ENCODE measurements at regions not wholly inside any gene's neighbourhood (a gene's known extent, or its start where the extent isn't known, plus 50 kb on each side); places are given as distances from the start of the nearest gene placed in this dataset.

GRCh38 chrX:121122332-121122731 is 74.9 kb downstream of the GLUD2 start:
- H3K36me3 ChIP-seq = no peaks in the 10 kb centered on the region
- intact Hi-C loops (cut with DNase I; ENCODE audit: low total_unique reads) = no loop called here
- no peaks in the 10 kb centered on the region for H3K4me1 ChIP-seq
- 86 to 99% (median 96%) methylated on average over 3 of the region's 3 CpGs for WGBS, 5 donors
- no peak overlapping the region for H3K4me3 ChIP-seq
- no peak for DNase-seq
- no peaks in the 10 kb centered on the region for H3K9me3 ChIP-seq
- H3K27me3 ChIP-seq (replicated peaks in 1 of 7) = no peaks in the 10 kb centered on the region
- no peak overlapping the region for H3K27ac ChIP-seq
- TF ChIP-seq POLR2AphosphoS5 (IDR thresholded peaks at IDR 0.05) (no peak), POLR2A (IDR thresholded peaks at IDR 0.05) (no peak)
- TF ChIP-seq, protein P1, sequence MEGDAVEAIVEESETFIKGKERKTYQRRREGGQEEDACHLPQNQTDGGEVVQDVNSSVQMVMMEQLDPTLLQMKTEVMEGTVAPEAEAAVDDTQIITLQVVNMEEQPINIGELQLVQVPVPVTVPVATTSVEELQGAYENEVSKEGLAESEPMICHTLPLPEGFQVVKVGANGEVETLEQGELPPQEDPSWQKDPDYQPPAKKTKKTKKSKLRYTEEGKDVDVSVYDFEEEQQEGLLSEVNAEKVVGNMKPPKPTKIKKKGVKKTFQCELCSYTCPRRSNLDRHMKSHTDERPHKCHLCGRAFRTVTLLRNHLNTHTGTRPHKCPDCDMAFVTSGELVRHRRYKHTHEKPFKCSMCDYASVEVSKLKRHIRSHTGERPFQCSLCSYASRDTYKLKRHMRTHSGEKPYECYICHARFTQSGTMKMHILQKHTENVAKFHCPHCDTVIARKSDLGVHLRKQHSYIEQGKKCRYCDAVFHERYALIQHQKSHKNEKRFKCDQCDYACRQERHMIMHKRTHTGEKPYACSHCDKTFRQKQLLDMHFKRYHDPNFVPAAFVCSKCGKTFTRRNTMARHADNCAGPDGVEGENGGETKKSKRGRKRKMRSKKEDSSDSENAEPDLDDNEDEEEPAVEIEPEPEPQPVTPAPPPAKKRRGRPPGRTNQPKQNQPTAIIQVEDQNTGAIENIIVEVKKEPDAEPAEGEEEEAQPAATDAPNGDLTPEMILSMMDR (IDR thresholded peaks at IDR 0.05 in 8 of 11, conservative IDR thresholded peaks at IDR 0.05 in 3 of 11) = no peak

GRCh38 chrX:121128925-121129877 is 81.8 kb downstream of the GLUD2 start:
- H3K4me1 ChIP-seq = no peaks in the 10 kb centered on the region
- TF ChIP-seq, protein P1 (IDR thresholded peaks at IDR 0.05 in 8 of 11, conservative IDR thresholded peaks at IDR 0.05 in 3 of 11) = no peak
- TF ChIP-seq POLR2AphosphoS5 (IDR thresholded peaks at IDR 0.05) (no peak), POLR2A (IDR thresholded peaks at IDR 0.05) (no peak)
- no peaks in the 10 kb centered on the region for H3K27me3 ChIP-seq (replicated peaks in 1 of 7)
- no peaks in the 10 kb centered on the region for H3K9me3 ChIP-seq
- no peak overlapping the region for H3K27ac ChIP-seq
- WGBS, 5 donors = 76 to 96% (median 87%) methylated on average over 5 of the region's 5 CpGs
- H3K4me3 ChIP-seq = no peak overlapping the region
- DNase-seq = no peak
- no peaks in the 10 kb centered on the region for H3K36me3 ChIP-seq
- intact Hi-C loops (cut with DNase I; ENCODE audit: low total_unique reads) = no loop called here

- H3K27ac ChIP-seq = no peak overlapping the region
- 49 to 76% (median 69%) methylated on average over 6 of the region's 6 CpGs for WGBS, 5 donors
Observed at GRCh38 chrX:121132675-121133074, 85.3 kb downstream of the GLUD2 start.

More at GRCh38 chrX:121132675-121133074, 85.3 kb downstream of the GLUD2 start:
- DNase-seq = no peak
- Histone ChIP-seq H3K27me3 (replicated peaks in 1 of 7) (no peaks in the 10 kb centered on the region), H3K9me3 (no peaks in the 10 kb centered on the region), H3K4me1 (no peaks in the 10 kb centered on the region), H3K36me3 (no peaks in the 10 kb centered on the region), H3K4me3 (no peak overlapping the region)
- no peak for TF ChIP-seq POLR2AphosphoS5 (IDR thresholded peaks at IDR 0.05)
- no peak for TF ChIP-seq POLR2A (IDR thresholded peaks at IDR 0.05)
- TF ChIP-seq, protein P1 (IDR thresholded peaks at IDR 0.05 in 8 of 11, conservative IDR thresholded peaks at IDR 0.05 in 3 of 11) = no peak
- intact Hi-C loops (cut with DNase I; ENCODE audit: low total_unique reads) = no loop called here

Data from spleen (tissue), 11 donors.